KOPT-K1 (cell line): ENCODE measurements at regions not wholly inside any gene's neighbourhood (a gene's known extent, or its start where the extent isn't known, plus 50 kb on each side); places are given as distances from the start of the nearest gene placed in this dataset.
"Not testable (repeated sequence)": the region's sequence is repeated elsewhere in the genome, so short reads cannot be mapped to it uniquely, and the experiment has no call there.

Source experiments
- H3K27ac ChIP-seq: fragments of 200-600 bp; sonication (generic); 2 replicates; pipeline ENCODE4 v1.5.1; 2016; ENCODE audit warnings: antibody characterized with exemption, mild to moderate bottlenecking, low read depth, low read length; ENCODE audit not compliant: poor library complexity, severe bottlenecking
- H3K36me3 ChIP-seq: fragments of 200-600 bp; sonication (generic); 2 replicates; pipeline ENCODE4 v1.5.1; 2017; ENCODE audit warnings: antibody characterized with exemption, mild to moderate bottlenecking, low read length, moderate library complexity; ENCODE audit not compliant: insufficient read depth
- H3K9me3 ChIP-seq: fragments of 200-600 bp; sonication (generic); 2 replicates; pipeline ENCODE4 v1.5.1; 2017; ENCODE audit warnings: antibody characterized with exemption, low read length, mild to moderate bottlenecking; ENCODE audit not compliant: insufficient read depth, poor library complexity, severe bottlenecking

- Histone ChIP-seq H3K9me3 (no peaks in the 10 kb centered on the region), H3K27ac (no peak overlapping the region), H3K36me3 (no peaks in the 10 kb centered on the region)
These were observed 205.3 kb upstream of the TBL1XR1 start for GRCh38 chr3:177402533-177402932.

GRCh38 chr3:177405191-177405672 lies 207.9 kb upstream of the TBL1XR1 start:
- no peaks in the 10 kb centered on the region for H3K36me3 ChIP-seq
- H3K9me3 ChIP-seq = no peaks in the 10 kb centered on the region
- no peak overlapping the region for H3K27ac ChIP-seq

- no peaks in the 10 kb centered on the region for H3K9me3 ChIP-seq
- H3K27ac ChIP-seq = peak overlapping the region; percentile 56
- no peaks in the 10 kb centered on the region for H3K36me3 ChIP-seq
These were observed 213.4 kb upstream of the TBL1XR1 start for GRCh38 chr3:177410730-177411129.

GRCh38 chr3:177411201-177411600 lies 213.9 kb upstream of the TBL1XR1 start:
- Histone ChIP-seq H3K9me3 (no peaks in the 10 kb centered on the region), H3K27ac (peak overlapping the region; percentile 56), H3K36me3 (no peaks in the 10 kb centered on the region)

DNA sequence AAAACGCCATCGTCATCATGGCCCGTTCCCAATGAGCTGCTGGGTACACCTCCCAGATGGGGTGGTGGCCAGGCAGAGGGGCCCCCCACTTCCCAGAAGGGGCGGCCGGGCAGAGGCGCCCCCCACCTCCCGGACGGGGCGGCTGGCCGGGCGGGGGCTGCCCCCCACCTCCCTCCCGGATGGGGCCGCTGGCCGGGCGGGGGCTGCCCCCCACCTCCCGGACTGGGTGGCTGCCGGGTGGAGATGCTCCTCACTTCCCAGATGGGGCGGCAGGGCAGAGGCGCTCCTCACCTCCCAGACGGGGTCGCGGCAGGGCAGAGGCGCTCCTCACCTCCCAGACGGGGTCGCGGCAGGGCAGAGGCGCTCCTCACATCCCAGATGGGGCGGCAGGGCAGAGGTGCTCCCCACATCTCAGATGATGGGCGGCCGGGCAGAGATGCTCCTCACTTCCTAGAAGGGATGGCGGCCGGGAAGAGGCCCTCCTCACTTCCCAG lies 215.4 kb upstream of the TBL1XR1 start:
- not testable (repeated sequence) for H3K27ac ChIP-seq, H3K9me3 ChIP-seq, H3K36me3 ChIP-seq

DNA sequence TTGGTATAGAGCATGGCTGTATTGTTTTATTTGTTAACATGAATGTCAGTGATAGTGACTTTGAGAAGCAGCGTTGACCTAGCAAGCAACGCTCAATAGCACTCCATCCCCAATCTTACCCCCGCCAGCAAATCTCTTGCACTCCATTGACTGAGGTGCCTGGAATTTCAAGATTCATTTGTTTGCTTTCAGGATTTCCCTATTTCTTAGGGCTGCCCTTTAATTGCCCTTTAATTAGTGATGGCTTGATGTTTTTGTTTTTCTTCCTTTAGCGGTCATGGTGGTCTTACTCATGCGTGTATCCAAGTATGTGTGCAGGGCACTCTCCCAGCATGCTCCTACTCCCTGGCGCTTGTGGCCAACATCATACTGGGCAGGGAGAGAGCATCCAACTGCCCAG lies 216.8 kb upstream of the TBL1XR1 start:
- Histone ChIP-seq H3K36me3 (no peaks in the 10 kb centered on the region), H3K27ac (no peak overlapping the region), H3K9me3 (no peaks in the 10 kb centered on the region)

DNA sequence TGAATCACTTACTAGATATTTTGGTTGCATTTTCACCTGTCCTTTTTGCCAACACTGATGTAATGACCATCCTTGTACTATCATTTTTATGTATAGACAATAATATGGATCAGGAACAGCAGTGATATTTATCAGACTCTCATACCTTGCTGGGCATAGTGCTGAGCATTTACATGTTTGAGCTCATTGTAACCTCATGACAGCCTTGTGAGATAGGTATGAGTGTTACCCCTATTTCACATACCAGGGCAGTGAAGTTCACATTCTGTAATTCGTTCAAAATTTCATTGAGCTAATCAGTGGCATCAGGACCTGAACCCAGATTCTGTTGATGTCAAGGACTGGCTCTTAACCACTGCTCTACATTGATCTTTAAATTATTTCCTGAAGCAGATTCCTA lies 221.5 kb upstream of the TBL1XR1 start:
- H3K27ac ChIP-seq = no peak overlapping the region
- H3K36me3 ChIP-seq = no peaks in the 10 kb centered on the region
- no peaks in the 10 kb centered on the region for H3K9me3 ChIP-seq

DNA sequence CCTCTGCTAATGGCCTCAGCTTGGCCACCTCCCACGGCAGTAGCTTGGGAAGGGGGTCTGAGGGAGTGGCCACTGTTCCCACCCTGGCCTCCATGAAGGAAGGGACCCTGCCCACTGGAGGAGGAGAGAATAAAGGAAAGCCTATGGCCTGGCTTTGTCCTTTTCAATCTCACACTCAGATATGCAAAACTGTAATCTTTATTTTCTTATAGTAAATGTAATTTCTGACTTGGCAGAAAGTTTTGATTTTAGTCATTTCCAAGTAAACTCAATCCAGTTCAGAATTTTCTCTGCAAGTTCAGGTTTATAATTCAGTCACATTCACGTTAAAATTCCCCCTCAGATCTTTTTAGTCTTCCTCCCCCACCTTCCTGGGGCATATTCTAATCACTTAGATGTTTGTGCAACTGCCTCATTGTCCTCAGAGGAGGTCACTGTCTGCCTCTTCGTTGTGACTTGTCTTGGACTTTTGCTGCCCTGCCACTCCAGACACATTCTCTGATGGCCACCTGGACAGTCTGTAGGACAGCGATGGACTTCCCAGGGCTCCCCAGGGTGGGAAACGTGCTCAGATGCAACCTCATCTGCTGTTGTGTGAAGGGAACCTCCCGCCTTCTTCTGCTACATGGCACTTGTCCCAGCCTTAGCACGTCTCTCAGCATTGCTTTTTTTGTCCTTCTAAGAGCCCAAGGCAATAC lies 222.8 kb upstream of the TBL1XR1 start:
- H3K27ac ChIP-seq = no peak overlapping the region
- H3K36me3 ChIP-seq = no peaks in the 10 kb centered on the region

GRCh38 chr3:177420651-177421480 lies 223.6 kb upstream of the TBL1XR1 start:
- Histone ChIP-seq H3K36me3 (no peaks in the 10 kb centered on the region), H3K9me3 (no peaks in the 10 kb centered on the region), H3K27ac (no peak overlapping the region)

More for the DNA sequence above, 222.8 kb upstream of the TBL1XR1 start:
- H3K9me3 ChIP-seq = no peaks in the 10 kb centered on the region

- no peaks in the 10 kb centered on the region for H3K9me3 ChIP-seq
- no peak overlapping the region for H3K27ac ChIP-seq
These were observed 224.2 kb upstream of the TBL1XR1 start for GRCh38 chr3:177421481-177421785.

DNA sequence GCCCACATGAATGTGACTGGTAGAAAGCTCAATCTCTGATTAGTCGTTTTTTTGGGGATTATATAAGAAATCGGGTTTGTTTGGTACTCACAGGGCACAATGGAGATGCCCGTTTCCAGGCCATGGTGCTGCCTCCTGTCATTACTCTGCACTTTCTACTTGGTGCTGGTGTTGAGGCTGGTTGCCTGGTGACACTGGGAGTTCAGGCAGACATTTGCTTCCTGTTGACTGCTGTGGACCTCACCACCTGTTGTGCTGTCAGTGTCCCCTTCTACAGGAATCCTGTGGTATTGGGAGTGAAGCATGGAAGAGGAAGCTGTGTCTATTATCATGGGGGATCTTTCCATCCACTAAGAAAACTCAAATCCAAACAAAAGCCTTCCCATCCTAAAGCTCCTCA lies 227.2 kb upstream of the TBL1XR1 start:
- Histone ChIP-seq H3K27ac (no peak overlapping the region), H3K36me3 (no peaks in the 10 kb centered on the region), H3K9me3 (no peaks in the 10 kb centered on the region)

More at GRCh38 chr3:177421481-177421785, 224.2 kb upstream of the TBL1XR1 start:
- no peaks in the 10 kb centered on the region for H3K36me3 ChIP-seq

GRCh38 chr3:177425042-177425441 lies 227.8 kb upstream of the TBL1XR1 start:
- no peaks in the 10 kb centered on the region for H3K36me3 ChIP-seq
- H3K9me3 ChIP-seq = no peaks in the 10 kb centered on the region
- no peak overlapping the region for H3K27ac ChIP-seq

- Histone ChIP-seq H3K9me3 (no peaks in the 10 kb centered on the region), H3K36me3 (no peaks in the 10 kb centered on the region), H3K27ac (peak overlapping the region; percentile 60)
These were observed 229.0 kb upstream of the TBL1XR1 start for GRCh38 chr3:177426106-177426877.

DNA sequence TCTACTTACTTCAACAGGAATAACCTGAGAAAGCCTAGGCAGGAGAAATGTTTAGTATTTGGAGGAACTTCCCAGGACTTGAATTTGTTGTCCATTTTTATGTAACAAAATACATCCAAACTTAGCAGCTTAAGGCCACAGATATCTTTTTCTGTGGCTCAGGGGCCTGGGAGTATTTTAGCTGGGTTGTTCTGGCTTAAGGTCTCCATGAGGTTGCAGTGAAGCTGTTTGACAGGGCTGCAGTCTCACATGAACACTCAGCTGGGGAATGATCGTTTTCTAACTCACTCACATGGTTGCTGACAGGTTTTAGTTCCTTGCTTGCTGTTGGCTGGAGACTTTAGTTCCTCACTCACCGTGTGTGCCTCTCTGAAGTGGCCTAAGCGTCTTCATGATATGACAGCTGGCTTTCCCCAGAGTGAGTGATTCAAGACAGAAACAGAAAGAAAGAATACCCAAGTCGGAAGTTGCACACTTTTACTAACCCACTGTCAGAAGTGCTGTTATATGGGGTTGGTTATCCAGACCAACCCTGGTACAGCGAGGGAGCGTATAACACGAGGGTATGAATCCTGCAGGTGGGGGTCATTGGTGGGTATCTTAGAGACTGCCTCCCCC lies 229.7 kb upstream of the TBL1XR1 start:
- Histone ChIP-seq H3K9me3 (no peaks in the 10 kb centered on the region), H3K27ac (peak overlapping the region; percentile 60), H3K36me3 (no peaks in the 10 kb centered on the region)

GRCh38 chr3:177427540-177427939 lies 230.3 kb upstream of the TBL1XR1 start:
- Histone ChIP-seq H3K27ac (peak overlapping the region; percentile 60), H3K9me3 (no peaks in the 10 kb centered on the region), H3K36me3 (no peaks in the 10 kb centered on the region)
